Keratinocyte (primary cell): ENCODE measurements at regions not wholly inside any gene's neighbourhood (a gene's known extent, or its start where the extent isn't known, plus 50 kb on each side); places are given as distances from the start of the nearest gene placed in this dataset.

Experiments
- CTCF ChIP-seq, 3 experiments: IDR thresholded peaks in 1 of 3; conservative IDR thresholded peaks in 1 of 3; optimal IDR thresholded peaks in 1 of 3; 2 replicates in 2 of 3; 3 replicates in 1 of 3; pipeline versions ENCODE3 to v1.5.1; 2011; ENCODE audit warnings: low read length in 3 of 3, mild to moderate bottlenecking in 3 of 3, moderate library complexity in 2 of 3, control low read depth in 1 of 3, inconsistent platforms in 1 of 3; ENCODE audit not compliant: insufficient read depth in 2 of 3; ENCODE audit errors: extremely low read depth in 1 of 3
- EZH2 ChIP-seq: IDR thresholded peaks from one replicate; pipeline ENCODE4 v1.6.1; 2012; ENCODE audit warnings: inconsistent platforms, mild to moderate bottlenecking, low read length, moderate library complexity

DNA sequence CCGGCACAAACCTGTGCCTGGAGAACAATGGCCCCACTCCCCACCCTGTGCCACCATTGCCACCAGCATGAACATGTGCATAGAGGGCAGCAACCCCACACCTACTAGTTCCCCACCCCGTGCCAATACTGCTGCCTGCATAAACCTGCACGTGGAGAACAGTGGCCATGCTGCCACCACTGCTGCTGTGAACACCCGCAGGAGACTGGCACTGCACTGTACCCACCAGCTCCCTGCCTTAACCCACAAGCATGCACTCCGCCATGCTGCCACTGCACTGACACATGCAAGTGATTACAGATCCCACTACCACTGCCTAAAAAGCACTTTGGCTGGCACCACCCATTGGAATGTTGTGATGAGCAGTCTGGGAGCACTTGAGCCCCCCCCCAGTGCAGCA is 77.3 kb downstream of the NAA11 start:
- TF ChIP-seq CTCF (optimal IDR thresholded peaks at IDR 0.05 in 1 of 3, IDR thresholded peaks at IDR 0.05 in 1 of 3, conservative IDR thresholded peaks at IDR 0.05 in 1 of 3; ENCODE audit: extremely low read depth in 1 of 3, insufficient read depth in 2 of 3, low read length in 3 of 3) (no peak), EZH2 (no peak)
